ENCODE measurements at regions not wholly inside any gene's neighbourhood (a gene's known extent, or its start where the extent isn't known, plus 50 kb on each side); places are given as distances from the start of the nearest gene placed in this dataset.

DNA sequence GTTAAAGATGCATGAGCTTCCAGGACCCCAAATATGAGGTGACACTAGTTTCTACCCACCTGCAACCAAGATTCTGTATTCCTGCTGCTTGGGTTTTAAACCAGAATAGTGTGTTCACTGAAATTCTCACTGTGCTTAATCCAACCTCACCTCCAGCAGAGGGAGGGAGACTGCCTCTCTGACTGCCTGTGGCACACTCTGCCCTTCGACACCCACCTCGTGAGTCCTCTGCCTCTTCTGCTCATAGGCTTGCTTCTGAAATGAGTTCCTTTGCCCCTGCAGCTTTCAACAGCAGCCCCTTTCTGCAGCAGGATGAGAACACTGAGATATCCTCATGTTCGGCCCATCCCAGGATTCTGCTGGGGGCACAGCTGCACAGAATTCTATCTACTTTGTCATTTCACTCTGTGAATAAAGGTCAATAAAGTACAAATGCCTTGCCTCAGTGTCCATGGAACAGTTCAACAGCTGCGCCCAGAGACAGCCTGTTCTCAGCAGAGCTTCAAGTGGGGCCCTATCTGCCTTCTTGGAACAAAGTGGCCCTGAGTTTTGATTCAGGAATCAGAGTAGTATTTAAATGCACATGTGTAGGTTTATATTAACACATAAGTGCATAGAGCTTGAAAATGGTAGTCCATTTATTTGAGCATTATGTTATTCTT lies 632.5 kb downstream of the TNS3 start:
- no peak for DNase-seq (ENCODE audit: low read depth in 4 of 4, low spot score in 3 of 4)

- no peak for DNase-seq (ENCODE audit: low read depth in 4 of 4, low spot score in 3 of 4)
These were observed 633.2 kb downstream of the TNS3 start for GRCh38 chr7:46948716-46949115.

DNA sequence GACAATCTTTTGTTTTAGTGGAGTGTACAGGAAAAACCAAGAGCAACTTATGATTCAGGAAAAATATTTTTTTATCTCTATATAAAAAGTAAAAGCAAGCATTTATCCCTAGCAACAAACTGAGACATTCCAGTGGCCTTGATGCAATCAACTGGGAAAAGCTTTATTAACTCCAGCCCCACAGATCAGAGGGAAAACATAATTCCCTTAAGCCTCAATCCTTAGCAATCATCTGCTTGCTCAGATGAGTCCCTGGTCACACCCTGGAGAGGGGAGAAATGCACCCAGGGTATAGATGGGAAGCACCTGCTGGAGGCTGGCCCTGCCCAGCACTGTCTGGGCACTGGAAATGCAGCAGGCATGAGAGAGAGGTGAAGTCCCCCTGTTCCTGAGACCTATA lies 636.6 kb downstream of the TNS3 start:
- DNase-seq (ENCODE audit: low read depth in 4 of 4, low spot score in 3 of 4): no peak

- DNase-seq (ENCODE audit: low read depth in 4 of 4, low spot score in 3 of 4): no peak
These were observed 637.9 kb downstream of the TNS3 start for GRCh38 chr7:46943996-46944395.

- DNase-seq (ENCODE audit: low read depth in 4 of 4, low spot score in 3 of 4): no peak
These were observed 639.3 kb downstream of the TNS3 start for GRCh38 chr7:46942574-46942973.

- DNase-seq (ENCODE audit: low read depth in 4 of 4, low spot score in 3 of 4): no peak
These were observed 641.7 kb downstream of the TNS3 start for GRCh38 chr7:46940178-46940577.

GRCh38 chr7:46939558-46939957 lies 642.4 kb downstream of the TNS3 start:
- DNase-seq (ENCODE audit: low read depth in 4 of 4, low spot score in 3 of 4): no peak

- DNase-seq (ENCODE audit: low read depth in 4 of 4, low spot score in 3 of 4): no peak
These were observed 642.8 kb downstream of the TNS3 start for GRCh38 chr7:46939089-46939488.

DNA sequence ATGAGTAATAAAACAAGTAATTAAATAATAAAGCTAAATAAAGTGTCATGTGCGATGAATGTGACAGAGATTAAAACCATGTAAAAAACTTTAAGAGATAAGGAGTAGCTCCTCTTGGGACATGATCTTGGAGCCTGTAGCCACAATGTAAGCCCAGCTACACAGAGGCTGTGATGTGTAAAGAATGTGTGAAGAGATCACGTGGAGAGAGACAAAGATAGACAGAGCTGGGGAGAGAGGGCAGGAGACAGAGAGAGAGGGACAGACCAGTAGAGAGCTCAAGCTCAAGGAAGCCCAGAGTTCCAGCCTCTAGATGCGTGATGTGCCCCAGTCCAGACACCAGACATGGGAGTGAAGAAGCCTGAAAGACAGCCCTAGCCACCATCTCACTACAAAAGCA lies 644.1 kb downstream of the TNS3 start:
- DNase-seq (ENCODE audit: low read depth in 4 of 4, low spot score in 3 of 4): no peak

- DNase-seq (ENCODE audit: low read depth in 4 of 4, low spot score in 3 of 4): no peak
These were observed 647.6 kb downstream of the TNS3 start for GRCh38 chr7:46934198-46934825.

GRCh38 chr7:46933596-46933995 lies 648.3 kb downstream of the TNS3 start:
- DNase-seq (ENCODE audit: low read depth in 4 of 4, low spot score in 3 of 4): no peak

DNA sequence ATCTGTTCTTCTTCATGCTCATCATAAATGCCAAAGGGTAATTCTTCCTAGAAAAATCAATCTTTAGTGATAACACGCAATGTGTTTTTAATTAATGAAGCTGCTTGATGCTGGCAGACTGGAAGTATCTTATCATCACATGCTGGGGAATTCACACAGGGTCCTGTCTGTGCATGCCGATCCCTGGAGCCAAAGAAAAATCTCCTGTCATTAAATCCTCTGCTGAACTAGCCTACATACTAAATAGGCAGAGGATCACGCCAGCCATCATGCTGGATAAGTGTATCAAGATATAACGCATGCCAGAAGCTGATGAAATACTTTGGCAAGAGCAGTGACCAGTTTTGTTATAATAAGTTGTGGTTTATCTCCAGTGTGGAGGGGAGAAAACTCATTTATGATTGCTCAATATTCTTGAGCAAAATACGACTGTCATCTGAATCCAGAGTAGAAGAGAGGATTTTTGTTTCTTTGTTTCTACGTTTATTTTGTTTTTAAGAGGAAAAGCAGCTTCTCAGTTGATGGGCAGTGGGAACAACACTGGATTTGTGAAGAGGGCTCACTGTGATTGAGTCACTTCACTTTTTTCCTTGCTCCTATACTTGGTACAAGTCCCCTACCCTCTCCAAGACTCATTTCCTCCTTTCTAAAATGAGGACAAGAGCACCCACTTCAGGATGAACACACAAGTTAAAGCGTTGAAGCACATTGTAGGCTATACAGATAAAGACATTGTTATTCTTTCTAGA lies 649.1 kb downstream of the TNS3 start:
- DNase-seq (ENCODE audit: low read depth in 4 of 4, low spot score in 3 of 4): no peak

- DNase-seq (ENCODE audit: low read depth in 4 of 4, low spot score in 3 of 4): no peak
These were observed 649.6 kb downstream of the TNS3 start for GRCh38 chr7:46932306-46932675.

DNA sequence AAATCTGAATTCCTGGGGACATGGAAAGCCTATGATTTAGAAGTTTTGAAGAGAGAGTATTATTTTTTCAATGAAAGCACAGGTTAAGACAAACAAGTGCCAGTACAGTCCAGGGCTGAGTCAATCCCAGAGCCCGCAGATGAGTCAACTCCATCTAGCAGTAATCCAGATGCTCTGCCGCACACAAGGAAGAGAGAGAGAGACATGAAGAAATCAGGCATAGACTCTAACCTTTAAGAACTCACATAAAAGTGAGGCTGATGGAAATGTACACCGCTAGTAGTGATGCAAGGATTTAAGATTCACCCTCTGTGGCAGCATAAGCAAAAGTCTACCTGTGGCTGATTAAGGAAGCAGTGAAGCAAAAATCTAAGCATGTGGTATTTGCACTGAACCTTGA lies 651.5 kb downstream of the TNS3 start:
- no peak for DNase-seq (ENCODE audit: low read depth in 4 of 4, low spot score in 3 of 4)

GRCh38 chr7:46929359-46929758 lies 652.6 kb downstream of the TNS3 start:
- no peak for DNase-seq (ENCODE audit: low read depth in 4 of 4, low spot score in 3 of 4)

- DNase-seq (ENCODE audit: low read depth in 4 of 4, low spot score in 3 of 4): no peak
These were observed 653.2 kb downstream of the TNS3 start for GRCh38 chr7:46928719-46929118.

DNA sequence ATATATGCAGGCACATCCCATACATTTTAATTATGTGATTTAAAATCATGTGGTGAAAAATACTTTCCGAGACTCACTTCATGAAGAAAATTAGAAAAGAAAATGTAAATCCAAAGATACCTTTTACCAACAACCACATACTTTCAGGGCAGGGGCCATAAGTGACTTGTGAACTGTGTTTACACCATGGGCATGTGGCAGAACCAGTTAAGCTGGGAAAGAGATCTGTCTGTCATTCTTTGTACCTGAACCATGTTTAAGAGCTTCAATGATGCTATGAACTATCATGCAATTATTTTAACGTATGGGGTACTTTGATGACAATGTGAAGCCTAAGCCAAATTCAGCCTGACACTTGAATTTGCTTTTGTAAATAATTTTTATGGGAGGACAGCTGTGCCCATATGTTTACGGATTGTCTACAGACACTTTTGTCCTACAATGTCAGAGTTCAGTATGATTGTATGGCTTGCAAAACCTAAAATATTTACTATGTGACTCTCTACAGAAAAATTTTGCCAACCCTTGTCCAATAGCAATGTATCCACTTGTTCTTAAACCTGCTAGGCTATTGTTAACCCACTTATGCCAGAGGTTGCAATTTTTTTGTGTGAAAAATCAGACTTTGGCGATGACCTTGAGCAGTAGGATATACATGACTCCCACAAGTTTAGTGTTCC lies 654.6 kb downstream of the TNS3 start:
- DNase-seq (ENCODE audit: low read depth in 4 of 4, low spot score in 3 of 4): no peak

GRCh38 chr7:46916581-46916980 lies 665.3 kb downstream of the TNS3 start:
- DNase-seq (ENCODE audit: low read depth in 4 of 4, low spot score in 3 of 4): no peak

DNA sequence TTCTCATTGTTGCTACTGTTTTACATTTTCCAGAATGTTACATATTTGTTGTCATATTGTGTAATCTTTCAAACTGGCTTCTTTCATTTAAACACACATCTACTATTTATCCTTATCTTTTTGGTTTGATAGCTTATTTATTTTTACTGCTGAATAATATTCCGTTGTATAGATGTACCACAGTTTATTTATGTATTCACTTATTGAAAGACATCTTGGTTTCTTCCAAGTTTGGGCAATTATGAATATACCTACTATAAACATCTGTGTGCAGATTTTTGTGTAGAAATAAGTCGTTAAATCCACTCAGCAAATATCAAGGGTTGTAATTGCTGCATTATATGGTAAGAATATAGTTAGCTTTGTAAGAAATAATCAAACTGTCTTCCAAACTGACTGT lies 669.2 kb downstream of the TNS3 start:
- DNase-seq (ENCODE audit: low read depth in 4 of 4, low spot score in 3 of 4): no peak

DNA sequence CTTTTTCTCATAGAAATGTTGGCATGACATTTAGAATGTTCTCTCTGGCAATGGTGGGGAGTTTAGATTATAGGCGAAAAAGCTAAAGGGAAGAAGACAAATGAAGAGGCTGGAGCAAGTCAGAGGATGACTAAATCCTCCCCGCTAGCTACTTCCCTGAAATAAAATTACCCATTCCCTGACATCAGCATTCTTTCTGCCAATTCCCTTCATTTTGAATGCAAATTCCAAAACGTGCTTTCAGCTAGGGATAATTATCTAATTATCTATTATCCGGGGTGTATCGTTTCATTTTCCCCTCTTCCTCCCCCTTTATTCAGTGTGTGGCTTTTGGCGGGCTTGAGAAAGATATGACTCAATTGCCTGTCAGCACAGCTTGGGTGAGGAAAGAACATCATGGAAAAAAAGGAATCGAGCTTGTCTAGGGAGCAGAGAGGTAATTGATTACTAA lies 672.3 kb downstream of the TNS3 start:
- DNase-seq (ENCODE audit: low read depth in 4 of 4, low spot score in 3 of 4): no peak

DNA sequence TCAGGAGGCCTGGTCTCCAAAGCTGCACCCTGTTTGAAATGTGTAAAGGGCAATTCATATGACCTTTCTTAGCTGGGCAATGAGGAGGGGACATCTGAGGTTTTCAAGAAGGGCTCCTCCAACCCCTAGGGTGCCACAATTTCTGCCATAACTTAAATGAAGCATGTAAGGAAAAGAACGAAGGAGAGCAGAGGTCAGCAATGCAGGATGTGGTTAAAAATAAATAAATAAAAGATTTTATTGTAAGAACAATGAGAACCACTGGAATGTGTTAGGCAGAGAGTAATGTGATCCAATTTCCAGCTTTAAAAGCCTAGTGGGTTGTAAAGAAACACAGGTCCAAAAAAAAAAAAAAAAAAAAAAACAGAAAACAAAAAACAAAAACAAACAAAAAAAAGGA lies 673.1 kb downstream of the TNS3 start:
- DNase-seq (ENCODE audit: low read depth in 4 of 4, low spot score in 3 of 4): no peak

All from right renal pelvis (tissue), 4 donors.